Choroid plexus epithelial cell (primary cell): ENCODE measurements at regions not wholly inside any gene's neighbourhood (a gene's known extent, or its start where the extent isn't known, plus 50 kb on each side); places are given as distances from the start of the nearest gene placed in this dataset.

Experiments used
- DNase-seq: peaks from one replicate; pipeline ENCODE4 v3.0.0-alpha.2; 2010; ENCODE audit warnings: low read depth
- H3K4me3 ChIP-seq: 2 replicates; pipeline ENCODE4 v1.5.1; 2011; ENCODE audit warnings: low read depth, mild to moderate bottlenecking, control low read depth, low read length, moderate library complexity
- CTCF ChIP-seq: conservative IDR thresholded peaks from 2 replicates; pipeline ENCODE4 v1.5.1; 2011; ENCODE audit warnings: low read depth, mild to moderate bottlenecking, control low read depth, inconsistent platforms, low read length, moderate library complexity

GRCh38 chr9:120294003-120294402 is 286.0 kb downstream of the CDK5RAP2 start:
- DNase-seq, result no peak
- H3K4me3 ChIP-seq, result no peak overlapping the region
- no peak for TF ChIP-seq CTCF

GRCh38 chr9:120292606-120293005 is 287.4 kb downstream of the CDK5RAP2 start:
- no peak for DNase-seq
- no peak overlapping the region for H3K4me3 ChIP-seq
- no peak for TF ChIP-seq CTCF

GRCh38 chr9:120291050-120291449 is 288.9 kb downstream of the CDK5RAP2 start:
- H3K4me3 ChIP-seq, result no peak overlapping the region
- TF ChIP-seq CTCF, result no peak
- no peak for DNase-seq

GRCh38 chr9:120289990-120290975 is 289.7 kb downstream of the CDK5RAP2 start:
- H3K4me3 ChIP-seq, result no peak overlapping the region
- peak; percentile 8 for DNase-seq
- no peak for TF ChIP-seq CTCF

GRCh38 chr9:120289098-120289497 is 290.9 kb downstream of the CDK5RAP2 start:
- TF ChIP-seq CTCF, result no peak
- no peak overlapping the region for H3K4me3 ChIP-seq
- DNase-seq, result no peak

GRCh38 chr9:120286530-120286929 is 293.4 kb downstream of the CDK5RAP2 start:
- no peak for DNase-seq
- TF ChIP-seq CTCF, result no peak
- H3K4me3 ChIP-seq, result no peak overlapping the region

- no peak for TF ChIP-seq CTCF
- no peak for DNase-seq
These were observed 295.1 kb downstream of the CDK5RAP2 start for GRCh38 chr9:120284821-120285220.

More at GRCh38 chr9:120284821-120285220, 295.1 kb downstream of the CDK5RAP2 start:
- no peak overlapping the region for H3K4me3 ChIP-seq
